ENCODE measurements at regions not wholly inside any gene's neighbourhood (a gene's known extent, or its start where the extent isn't known, plus 50 kb on each side); places are given as distances from the start of the nearest gene placed in this dataset.

GRCh38 chr20:6395695-6396094 lies 272.9 kb upstream of the FERMT1 start:
- TF ChIP-seq CTCF (IDR thresholded peaks at IDR 0.05; ENCODE audit: borderline replicate concordance, extremely low read depth, low read length, poor library complexity, severe bottlenecking) (no peak), EZH2 (IDR thresholded peaks at IDR 0.05; ENCODE audit: borderline replicate concordance, low read depth, low read length, severe bottlenecking) (no peak)

Data from DND-41 (cell line).